ENCODE measurements at regions not wholly inside any gene's neighbourhood (a gene's known extent, or its start where the extent isn't known, plus 50 kb on each side); places are given as distances from the start of the nearest gene placed in this dataset.

GRCh38 chr7:18408461-18408860, 87.1 kb upstream of the HDAC9 start:
- TF ChIP-seq CTCF (IDR thresholded peaks at IDR 0.05): no peak
- Histone ChIP-seq H3K4me1 (ENCODE audit: low read depth) (no peaks in the 10 kb centered on the region), H3K36me3 (ENCODE audit: low read depth) (no peaks in the 10 kb centered on the region), H3K4me3 (no peak overlapping the region), H3K9me3 (no peaks in the 10 kb centered on the region)
- intact Hi-C loops (cut with DNase I, micrococcal nuclease): no loop called here
- ATAC-seq: no peak
- DNase-seq: no peak

GRCh38 chr7:18408868-18409267, 86.7 kb upstream of the HDAC9 start:
- Histone ChIP-seq H3K36me3 (ENCODE audit: low read depth) (no peaks in the 10 kb centered on the region), H3K9me3 (no peaks in the 10 kb centered on the region), H3K4me3 (no peak overlapping the region), H3K4me1 (ENCODE audit: low read depth) (no peaks in the 10 kb centered on the region)
- no peak for ATAC-seq
- no peak for TF ChIP-seq CTCF (IDR thresholded peaks at IDR 0.05)
- no peak for DNase-seq
- intact Hi-C loops (cut with DNase I, micrococcal nuclease): no loop called here

GRCh38 chr7:18413447-18413846, 82.1 kb upstream of the HDAC9 start:
- ATAC-seq (no peak), DNase-seq (no peak)
- no peak for TF ChIP-seq CTCF (IDR thresholded peaks at IDR 0.05)
- Histone ChIP-seq H3K9me3 (no peaks in the 10 kb centered on the region), H3K4me1 (ENCODE audit: low read depth) (no peaks in the 10 kb centered on the region), H3K4me3 (no peak overlapping the region), H3K36me3 (ENCODE audit: low read depth) (no peaks in the 10 kb centered on the region)
- intact Hi-C loops (cut with DNase I, micrococcal nuclease): no loop called here

- H3K9me3 ChIP-seq: no peaks in the 10 kb centered on the region
- DNase-seq: no peak
- no peak overlapping the region for H3K4me3 ChIP-seq
- intact Hi-C loops (cut with DNase I, micrococcal nuclease): no loop called here
- H3K4me1 ChIP-seq (ENCODE audit: low read depth): peaks cover 3% of the 10 kb centered on the region
- no peaks in the 10 kb centered on the region for H3K36me3 ChIP-seq (ENCODE audit: low read depth)
- no peak for TF ChIP-seq CTCF (IDR thresholded peaks at IDR 0.05)
- no peak for ATAC-seq
Measured at GRCh38 chr7:18414885-18415284, 80.7 kb upstream of the HDAC9 start.

GRCh38 chr7:18416988-18417387, 78.6 kb upstream of the HDAC9 start:
- no peaks in the 10 kb centered on the region for H3K9me3 ChIP-seq
- TF ChIP-seq CTCF (IDR thresholded peaks at IDR 0.05): no peak
- H3K4me3 ChIP-seq: no peak overlapping the region
- peaks cover 8% of the 10 kb centered on the region for H3K4me1 ChIP-seq (ENCODE audit: low read depth)
- H3K36me3 ChIP-seq (ENCODE audit: low read depth): no peaks in the 10 kb centered on the region
- DNase-seq (no peak), ATAC-seq (no peak)
- intact Hi-C loops (cut with DNase I, micrococcal nuclease): no loop called here

GRCh38 chr7:18419456-18419855, 76.1 kb upstream of the HDAC9 start:
- ATAC-seq (no peak), DNase-seq (no peak)
- TF ChIP-seq CTCF (IDR thresholded peaks at IDR 0.05): no peak
- H3K36me3 ChIP-seq (ENCODE audit: low read depth): no peaks in the 10 kb centered on the region
- H3K9me3 ChIP-seq: no peaks in the 10 kb centered on the region
- peaks cover 8% of the 10 kb centered on the region for H3K4me1 ChIP-seq (ENCODE audit: low read depth)
- no peak overlapping the region for H3K4me3 ChIP-seq
- intact Hi-C loops (cut with DNase I, micrococcal nuclease): no loop called here

Measured in mucosa of descending colon (tissue), 3 donors.